HEK293T (cell line): ENCODE measurements at regions not wholly inside any gene's neighbourhood (a gene's known extent, or its start where the extent isn't known, plus 50 kb on each side); places are given as distances from the start of the nearest gene placed in this dataset.
"Not testable (repeated sequence)": the region's sequence is repeated elsewhere in the genome, so short reads cannot be mapped to it uniquely, and the experiment has no call there.

Experiments
- CTCF ChIA-PET: fragments of 350-600 bp; formaldehyde crosslinking; extraction: SDS; loops from one replicate; lab custom pipeline; 2021; ENCODE audit warnings: antibody characterized with exemption, inconsistent platforms; lab: Yijun Ruan, JAX
- POLR2A ChIA-PET: fragments of 350-600 bp; formaldehyde crosslinking; extraction: SDS; loops from one replicate; lab custom pipeline; 2020; ENCODE audit warnings: antibody characterized with exemption, inconsistent platforms; lab: Yijun Ruan, JAX
- DNase-seq: peaks from one replicate; pipeline ENCODE4 v3.0.0; 2012; ENCODE audit warnings: mixed read lengths; ENCODE audit errors: extremely low spot score
- ARNT ChIP-seq: fragments of 450-650 bp; IDR thresholded peaks from 2 replicates; pipeline ENCODE4 v1.6.1; 2017; ENCODE audit warnings: mild to moderate bottlenecking
- BHLHE40 ChIP-seq: fragments of 450-650 bp; IDR thresholded peaks from 2 replicates; pipeline ENCODE4 v1.6.1; 2016; ENCODE audit warnings: mild to moderate bottlenecking, moderate library complexity, borderline replicate concordance
- CTBP1 ChIP-seq: fragments of 450-650 bp; IDR thresholded peaks from 2 replicates; pipeline ENCODE4 v1.6.1; 2016; ENCODE audit warnings: borderline replicate concordance
- ELF4 ChIP-seq: fragments of 450-650 bp; IDR thresholded peaks from 2 replicates; pipeline ENCODE4 v1.6.1; 2017; ENCODE audit warnings: antibody characterized with exemption
- FOXA1 ChIP-seq: fragments of 450-650 bp; IDR thresholded peaks from 2 replicates; pipeline ENCODE4 v1.6.1; 2016; ENCODE audit warnings: mild to moderate bottlenecking
- FOXK2 ChIP-seq: fragments of 450-650 bp; IDR thresholded peaks from 2 replicates; pipeline ENCODE4 v1.6.1; 2016; ENCODE audit warnings: mild to moderate bottlenecking
- FOXM1 ChIP-seq: fragments of 450-650 bp; IDR thresholded peaks from 2 replicates; pipeline ENCODE4 v1.6.1; 2017; ENCODE audit warnings: mild to moderate bottlenecking, borderline replicate concordance
- HDGF ChIP-seq: fragments of 450-650 bp; IDR thresholded peaks from 2 replicates; pipeline ENCODE4 v1.6.1; 2017; ENCODE audit warnings: antibody characterized with exemption, borderline replicate concordance
- L3MBTL2 ChIP-seq: fragments of 450-650 bp; conservative IDR thresholded peaks from 2 replicates; pipeline ENCODE4 v1.6.1; 2016; ENCODE audit warnings: mild to moderate bottlenecking
- LEF1 ChIP-seq: fragments of 450-650 bp; IDR thresholded peaks from 2 replicates; pipeline ENCODE4 v1.6.1; 2017; ENCODE audit warnings: mild to moderate bottlenecking, borderline replicate concordance
- NFRKB ChIP-seq: fragments of 450-650 bp; IDR thresholded peaks from 2 replicates; pipeline ENCODE4 v1.6.1; 2016; ENCODE audit warnings: mild to moderate bottlenecking, moderate library complexity
- SP1 ChIP-seq: fragments of 450-650 bp; IDR thresholded peaks from 2 replicates; pipeline ENCODE4 v1.6.1; 2017
- SUZ12 ChIP-seq: fragments of 450-650 bp; IDR thresholded peaks from 2 replicates; pipeline ENCODE4 v1.6.1; 2016; ENCODE audit warnings: mild to moderate bottlenecking
- TARDBP ChIP-seq: fragments of 450-650 bp; IDR thresholded peaks from 2 replicates; pipeline ENCODE4 v1.6.1; 2016
- ZNF384 ChIP-seq: fragments of 450-650 bp; IDR thresholded peaks from 2 replicates; pipeline ENCODE4 v1.6.1; 2016
- TF ChIP-seq, protein P1 (sequence below): fragments of 450-650 bp; IDR thresholded peaks from 2 replicates; pipeline ENCODE4 v1.6.1; 2016

DNA sequence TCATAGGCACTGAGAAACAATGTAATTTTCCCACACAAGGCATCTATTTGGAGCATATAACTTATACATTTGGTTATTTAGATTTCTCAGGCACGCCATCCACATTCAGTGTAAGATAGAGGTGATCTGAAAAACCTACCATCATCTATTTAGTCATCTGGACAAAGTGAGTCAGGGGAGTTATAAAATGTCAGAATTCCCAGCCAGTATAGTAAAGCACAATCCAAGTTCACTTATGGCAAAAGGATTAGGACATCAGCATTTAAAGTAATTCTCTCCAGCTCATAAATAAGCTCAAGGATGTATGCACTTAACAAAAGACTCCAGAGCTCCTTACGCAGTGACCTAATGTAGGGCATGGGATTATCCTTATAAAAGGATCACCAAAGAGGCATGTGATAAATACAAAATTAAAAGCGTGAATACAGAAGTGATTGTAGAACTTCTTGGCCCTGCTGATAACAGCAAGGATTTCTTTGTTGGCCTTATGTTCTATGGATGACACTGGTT lies 65.3 kb upstream of the DCLK2 start:
- CTCF ChIA-PET: interaction anchor here (3.1 kb wide), 1 partner anchor 230 kb away, joined by 15 read pairs; no protein-coding TSS in a partner anchor
- DNase-seq: no peak
- POLR2A ChIA-PET: no interaction called here
- TF ChIP-seq CTBP1: no peak
- TF ChIP-seq, protein P1, sequence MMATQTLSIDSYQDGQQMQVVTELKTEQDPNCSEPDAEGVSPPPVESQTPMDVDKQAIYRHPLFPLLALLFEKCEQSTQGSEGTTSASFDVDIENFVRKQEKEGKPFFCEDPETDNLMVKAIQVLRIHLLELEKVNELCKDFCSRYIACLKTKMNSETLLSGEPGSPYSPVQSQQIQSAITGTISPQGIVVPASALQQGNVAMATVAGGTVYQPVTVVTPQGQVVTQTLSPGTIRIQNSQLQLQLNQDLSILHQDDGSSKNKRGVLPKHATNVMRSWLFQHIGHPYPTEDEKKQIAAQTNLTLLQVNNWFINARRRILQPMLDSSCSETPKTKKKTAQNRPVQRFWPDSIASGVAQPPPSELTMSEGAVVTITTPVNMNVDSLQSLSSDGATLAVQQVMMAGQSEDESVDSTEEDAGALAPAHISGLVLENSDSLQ: no peak
- no peak for TF ChIP-seq NFRKB
- TF ChIP-seq HDGF: no peak
- TF ChIP-seq FOXK2: no peak
- TF ChIP-seq ELF4: no peak
- TF ChIP-seq FOXM1: no peak
- TF ChIP-seq TARDBP: no peak
- TF ChIP-seq ARNT: no peak

DNA sequence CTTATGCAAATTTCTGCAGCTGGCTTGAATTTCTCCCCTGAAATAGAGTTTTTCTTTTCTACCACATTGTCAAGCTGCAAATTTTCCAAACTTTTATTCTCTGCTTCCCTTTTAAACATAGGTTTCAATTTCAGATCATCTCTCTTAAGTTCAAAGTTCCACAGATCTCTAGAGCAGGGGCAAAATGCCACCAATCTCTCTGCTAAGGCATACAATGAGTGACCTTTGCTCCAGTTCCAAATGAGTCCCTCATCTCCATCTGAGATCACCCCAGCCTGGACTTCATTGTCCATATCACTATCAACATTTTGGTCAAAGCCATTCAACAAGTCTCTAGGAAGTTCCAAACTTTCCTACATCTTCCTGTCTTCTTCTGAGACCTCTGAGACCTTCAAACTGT lies 62.3 kb upstream of the DCLK2 start:
- DNase-seq, CTCF ChIA-PET, POLR2A ChIA-PET: not testable (repeated sequence)

DNA sequence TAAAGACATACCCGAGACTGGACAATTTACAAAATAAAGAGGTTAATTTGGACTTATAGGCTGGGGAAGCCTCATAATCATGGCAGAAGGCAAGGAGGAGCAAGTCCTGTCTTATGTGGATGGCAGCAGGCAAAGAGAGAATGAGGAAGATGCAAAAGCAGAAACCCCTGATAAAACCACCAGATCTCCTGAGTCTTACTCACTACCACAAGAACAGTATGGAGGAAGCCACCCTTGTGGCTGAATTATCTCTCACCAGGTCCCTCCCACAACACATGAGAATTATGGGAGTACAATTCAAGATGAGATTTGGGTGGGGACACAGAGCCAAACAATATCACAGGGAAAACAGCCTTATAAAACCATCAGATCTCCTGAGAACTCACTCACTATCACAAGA lies 61.6 kb upstream of the DCLK2 start:
- DNase-seq, CTCF ChIA-PET, POLR2A ChIA-PET: not testable (repeated sequence)

DNA sequence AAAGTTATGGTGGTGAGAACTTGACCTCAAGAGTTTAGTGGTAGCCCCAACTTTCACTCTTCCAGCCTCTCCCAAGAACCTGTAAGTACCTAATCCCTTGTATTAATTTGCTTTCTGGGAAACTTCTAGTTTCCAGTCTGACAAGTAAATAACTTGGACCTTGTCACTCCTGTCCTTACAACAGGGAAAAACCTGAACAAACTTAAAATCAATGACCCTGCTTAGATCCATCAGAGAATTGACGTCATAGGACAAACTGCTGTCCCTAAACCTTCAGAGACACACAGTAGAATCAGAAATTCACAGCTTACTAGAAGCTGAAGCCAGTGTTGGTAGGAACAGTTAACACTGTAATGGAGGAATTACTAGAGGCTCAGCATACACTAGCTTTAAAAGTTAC lies 60.0 kb upstream of the DCLK2 start:
- CTCF ChIA-PET: no interaction called here
- no peak for DNase-seq
- POLR2A ChIA-PET: no interaction called here
- TF ChIP-seq TARDBP: no peak
- TF ChIP-seq HDGF: no peak
- TF ChIP-seq ZNF384: no peak
- TF ChIP-seq ELF4: no peak

DNA sequence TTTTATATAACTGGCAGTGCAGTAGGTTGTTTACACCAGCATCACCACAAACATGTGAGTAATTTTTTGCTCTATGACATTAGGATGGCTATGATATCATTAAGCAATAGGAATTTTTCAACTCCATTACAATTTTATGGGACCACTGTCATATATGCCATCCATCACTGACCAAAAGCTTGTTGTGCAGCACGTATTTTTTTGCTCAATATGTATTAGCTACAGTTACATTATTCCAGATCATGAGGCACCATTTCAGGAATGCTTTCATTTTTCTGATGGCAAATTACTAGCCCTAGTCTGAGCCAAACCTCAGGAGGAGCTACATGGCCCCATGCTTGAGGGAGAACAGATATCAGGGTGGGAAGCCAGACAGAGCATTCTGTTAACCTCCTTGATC lies 56.8 kb upstream of the DCLK2 start:
- DNase-seq: no peak
- POLR2A ChIA-PET: no interaction called here
- TF ChIP-seq SP1: no peak
- TF ChIP-seq FOXK2: no peak
- TF ChIP-seq SUZ12: no peak
- TF ChIP-seq TARDBP: no peak
- TF ChIP-seq NFRKB: no peak
- TF ChIP-seq CTBP1: no peak
- TF ChIP-seq FOXM1: no peak
- TF ChIP-seq L3MBTL2: no peak
- TF ChIP-seq ARNT: no peak
- no peak for TF ChIP-seq FOXA1
- TF ChIP-seq BHLHE40: no peak
- TF ChIP-seq, protein P1: no peak
- no peak for TF ChIP-seq LEF1
- no peak for TF ChIP-seq HDGF
- TF ChIP-seq ELF4: no peak
- TF ChIP-seq ZNF384: no peak
- CTCF ChIA-PET: no interaction called here

DNA sequence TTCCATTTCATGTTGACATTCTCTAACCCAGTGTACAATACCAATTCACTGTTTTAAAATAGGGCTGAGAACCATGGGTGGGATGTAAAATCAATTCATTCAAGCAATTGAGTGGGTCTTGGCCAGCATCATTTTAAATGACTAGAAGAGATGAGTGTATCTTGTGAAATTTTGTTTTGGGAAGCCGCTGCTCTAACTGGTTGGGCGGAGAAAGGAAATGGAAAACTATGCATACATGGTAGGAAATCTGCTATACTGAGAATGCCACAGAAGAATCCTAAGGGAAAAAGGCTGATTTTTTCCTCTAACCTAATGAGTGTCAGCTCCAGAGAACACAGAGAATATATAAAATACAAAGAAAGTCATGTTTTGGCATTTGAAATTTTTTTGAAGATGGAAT lies 54.8 kb upstream of the DCLK2 start:
- TF ChIP-seq ARNT (no peak), BHLHE40 (no peak), SUZ12 (no peak), NFRKB (no peak), TARDBP (no peak), SP1 (no peak), ELF4 (no peak), FOXA1 (no peak), ZNF384 (no peak), FOXM1 (no peak), HDGF (no peak), FOXK2 (no peak), L3MBTL2 (no peak), LEF1 (no peak), CTBP1 (no peak)
- TF ChIP-seq, protein P1: no peak
- ChIA-PET CTCF (no interaction called here), POLR2A (no interaction called here)
- DNase-seq: no peak

DNA sequence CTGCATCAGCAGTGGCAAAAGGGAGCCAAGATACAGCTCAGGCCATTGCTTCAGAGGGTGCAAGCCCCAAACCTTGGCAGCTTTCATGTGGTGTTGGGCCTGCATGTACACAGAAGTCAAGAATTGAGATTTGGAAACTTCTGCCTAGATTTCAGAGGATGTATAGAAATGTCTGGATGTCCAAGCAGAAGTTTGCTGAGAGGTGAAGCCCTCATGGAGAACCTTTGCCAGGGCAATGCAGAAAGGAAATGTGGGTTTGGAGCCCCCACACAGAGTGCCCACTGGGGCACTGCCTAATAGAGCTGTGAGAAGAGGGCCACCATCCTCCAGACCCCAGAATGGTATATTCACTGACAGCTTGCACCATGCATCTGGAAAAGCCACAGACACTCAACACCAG lies 51.3 kb upstream of the DCLK2 start:
- CTCF ChIA-PET, POLR2A ChIA-PET, DNase-seq: not testable (repeated sequence)
